ENCODE measurements at regions not wholly inside any gene's neighbourhood (a gene's known extent, or its start where the extent isn't known, plus 50 kb on each side); places are given as distances from the start of the nearest gene placed in this dataset.

DNA sequence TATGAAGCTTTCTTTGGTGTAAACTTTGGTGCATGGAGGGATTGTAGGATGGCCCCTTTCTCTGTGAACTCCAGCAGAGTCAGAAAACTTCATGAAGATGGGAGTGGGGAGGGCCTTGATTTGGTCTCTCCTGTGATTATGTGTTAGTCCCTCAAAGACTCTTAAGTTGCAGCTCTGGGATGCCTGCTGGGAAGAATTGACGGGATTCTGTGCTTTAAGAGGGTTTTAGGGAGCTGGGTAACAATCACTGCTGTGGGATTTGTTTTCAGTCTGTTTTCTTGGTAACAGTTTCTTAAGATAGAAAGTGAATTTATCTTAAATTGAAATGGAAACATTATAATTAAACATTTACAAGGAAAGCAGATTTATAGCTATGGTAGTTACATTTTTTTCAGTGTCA, 378.1 kb downstream of the AACS start:
- TF ChIP-seq POLR2A (IDR thresholded peaks at IDR 0.05; ENCODE audit: low read depth, low read length), result no peak
- no peak for FAIRE-seq
- no peak for DNase-seq (ENCODE audit: insufficient read length, low spot score)

DNA sequence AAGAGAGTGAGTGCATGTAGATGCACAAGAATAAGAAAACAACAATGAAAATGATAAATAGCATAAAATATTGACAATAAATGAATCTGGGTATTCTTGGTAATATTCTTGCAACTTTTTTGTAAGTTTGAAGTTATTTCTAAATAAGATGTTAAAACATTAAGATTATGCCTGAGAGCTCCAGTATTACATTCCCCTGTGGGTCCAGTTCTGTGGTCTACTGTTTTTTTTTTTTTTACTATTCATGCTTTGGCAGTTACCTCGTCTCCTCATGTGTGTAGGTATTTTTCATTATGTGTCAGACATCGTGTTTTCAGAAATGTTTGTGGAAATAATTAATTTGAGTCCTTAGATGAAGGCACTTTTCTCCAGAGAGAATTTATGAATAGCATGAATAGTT, 386.2 kb downstream of the AACS start:
- TF ChIP-seq POLR2A (IDR thresholded peaks at IDR 0.05; ENCODE audit: low read depth, low read length), result no peak
- DNase-seq (ENCODE audit: insufficient read length, low spot score) (no peak), FAIRE-seq (no peak)

DNA sequence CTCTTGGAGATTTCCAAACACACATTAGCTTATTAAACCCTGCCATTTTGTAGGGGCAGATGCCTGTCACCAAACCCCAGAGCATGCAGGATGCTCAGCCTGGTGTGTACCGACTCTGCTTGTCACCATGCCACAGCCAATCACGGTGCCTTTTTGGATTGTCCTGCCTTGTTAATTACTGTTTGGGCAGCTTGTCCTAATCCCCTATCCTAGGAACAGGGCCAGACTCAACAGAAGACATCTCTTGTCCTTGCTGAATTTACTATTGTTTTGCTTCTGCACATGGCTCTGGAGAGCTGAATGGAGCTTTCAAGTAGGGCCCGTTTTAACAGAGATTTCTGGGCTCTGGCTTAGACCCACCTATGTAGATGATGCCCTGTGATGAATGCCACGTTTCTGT, 388.5 kb downstream of the AACS start:
- FAIRE-seq (no peak), DNase-seq (ENCODE audit: insufficient read length, low spot score) (no peak)
- TF ChIP-seq POLR2A (IDR thresholded peaks at IDR 0.05; ENCODE audit: low read depth, low read length), result no peak

DNA sequence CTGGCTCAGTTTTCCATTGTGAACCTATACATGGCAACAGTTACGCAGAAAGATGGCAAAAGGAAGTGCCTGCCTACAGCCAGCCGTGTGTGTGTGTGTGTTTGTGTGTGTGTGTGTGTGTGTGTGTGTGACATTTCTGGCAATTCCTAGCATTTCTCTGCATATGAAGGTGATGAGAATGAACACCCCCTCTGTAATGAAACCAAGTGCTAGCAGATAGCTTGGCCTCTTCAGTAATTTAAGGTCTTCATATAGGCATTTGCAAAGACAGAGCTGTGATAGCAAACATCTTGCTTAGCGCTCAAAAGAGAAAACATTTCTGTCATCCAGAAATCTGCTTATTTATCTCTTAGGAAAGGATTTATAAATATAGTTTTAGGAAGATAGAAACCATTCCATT, 389.1 kb downstream of the AACS start:
- FAIRE-seq, result no peak
- no peak for DNase-seq (ENCODE audit: insufficient read length, low spot score)
- TF ChIP-seq POLR2A (IDR thresholded peaks at IDR 0.05; ENCODE audit: low read depth, low read length), result no peak

DNA sequence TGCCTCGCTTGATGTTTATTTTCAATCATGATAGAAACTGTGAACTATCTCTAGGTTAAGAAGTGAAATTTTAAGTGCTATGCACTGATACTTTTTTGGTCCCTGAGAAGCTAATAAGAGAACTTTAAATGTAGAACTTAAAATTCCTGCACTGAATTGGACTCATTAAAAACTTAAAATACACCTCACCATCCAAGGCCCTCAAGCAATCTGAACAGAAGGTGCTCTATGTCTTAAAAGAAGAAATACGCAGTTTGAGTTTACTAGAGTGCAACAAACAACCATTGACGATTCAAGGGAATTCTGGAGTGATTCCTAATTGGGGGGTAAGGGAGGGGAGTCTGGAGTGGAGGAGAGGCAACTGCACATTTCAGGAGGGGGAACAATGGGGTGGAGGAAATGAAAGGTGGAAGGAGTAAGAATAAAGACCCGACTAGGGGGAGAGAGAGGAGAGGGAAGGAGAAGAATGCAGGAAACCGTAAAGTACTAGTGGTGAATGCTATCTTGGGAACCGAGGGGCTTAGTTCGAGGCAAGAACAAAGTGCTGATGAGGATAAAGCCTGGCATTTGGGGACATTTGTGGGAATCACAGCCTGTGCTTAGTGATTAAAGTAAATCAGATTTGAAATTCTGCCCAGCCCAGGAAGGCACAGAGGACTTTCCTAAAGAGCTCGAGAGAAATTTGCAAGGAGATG, 389.7 kb downstream of the AACS start:
- TF ChIP-seq POLR2A (IDR thresholded peaks at IDR 0.05; ENCODE audit: low read depth, low read length), result no peak
- DNase-seq (ENCODE audit: insufficient read length, low spot score) (no peak), FAIRE-seq (no peak)

DNA sequence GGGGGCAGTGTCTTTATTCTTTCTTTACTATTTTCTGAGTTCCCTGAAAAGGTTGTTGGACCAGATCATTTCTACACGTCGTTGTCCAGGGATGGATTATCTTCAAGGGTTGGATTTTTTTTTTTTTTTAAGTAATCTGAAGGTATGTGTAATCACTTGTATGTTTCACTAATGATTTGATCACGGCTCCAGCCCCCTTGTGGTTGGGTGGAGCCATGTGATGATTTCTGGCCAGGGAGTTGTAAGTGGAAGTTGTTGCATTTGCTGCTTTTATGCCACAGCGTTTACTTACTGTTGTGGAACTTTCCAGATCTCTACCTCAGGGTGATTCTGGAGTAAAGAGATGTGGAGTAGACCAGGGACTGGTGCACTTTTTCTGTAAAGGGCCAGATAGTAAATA, 390.3 kb downstream of the AACS start:
- no peak for TF ChIP-seq POLR2A (IDR thresholded peaks at IDR 0.05; ENCODE audit: low read depth, low read length)
- no peak for DNase-seq (ENCODE audit: insufficient read length, low spot score)
- FAIRE-seq, result no peak

DNA sequence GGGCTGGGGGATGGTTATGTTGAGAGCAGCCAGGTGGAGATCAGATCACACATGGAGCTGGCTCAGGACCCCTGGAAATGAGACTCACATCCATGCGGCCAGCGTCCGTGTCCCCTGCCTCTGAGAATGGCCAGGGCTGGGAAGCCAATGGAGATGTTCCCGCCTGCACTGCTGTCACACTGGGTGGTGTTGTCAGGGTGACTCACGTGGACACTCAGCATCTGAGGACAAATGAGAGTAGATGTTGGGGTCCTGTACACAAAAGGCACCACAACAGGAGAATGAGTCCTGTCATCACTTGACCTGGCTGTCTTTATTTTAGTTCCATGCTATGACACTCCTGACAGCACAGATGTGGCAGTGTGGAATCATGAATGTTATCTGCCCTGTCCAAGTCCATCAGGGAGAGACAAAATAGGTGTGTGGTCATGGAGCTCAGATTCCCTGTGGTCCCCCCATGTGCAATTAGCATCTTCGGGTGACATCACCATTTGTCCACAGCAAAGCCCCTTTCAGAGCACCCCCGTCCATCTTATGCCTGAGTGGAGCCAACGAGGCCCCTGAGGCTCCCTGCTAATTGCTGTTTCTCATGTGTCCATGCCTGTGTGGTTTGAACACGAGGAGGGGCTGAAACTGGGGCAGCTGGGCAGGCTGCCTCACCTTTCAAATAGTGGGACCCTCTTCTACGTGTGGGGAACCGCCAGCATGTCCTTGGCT, 393.5 kb downstream of the AACS start:
- no peak for TF ChIP-seq POLR2A (IDR thresholded peaks at IDR 0.05; ENCODE audit: low read depth, low read length)
- no peak for FAIRE-seq
- no peak for DNase-seq (ENCODE audit: insufficient read length, low spot score)

DNA sequence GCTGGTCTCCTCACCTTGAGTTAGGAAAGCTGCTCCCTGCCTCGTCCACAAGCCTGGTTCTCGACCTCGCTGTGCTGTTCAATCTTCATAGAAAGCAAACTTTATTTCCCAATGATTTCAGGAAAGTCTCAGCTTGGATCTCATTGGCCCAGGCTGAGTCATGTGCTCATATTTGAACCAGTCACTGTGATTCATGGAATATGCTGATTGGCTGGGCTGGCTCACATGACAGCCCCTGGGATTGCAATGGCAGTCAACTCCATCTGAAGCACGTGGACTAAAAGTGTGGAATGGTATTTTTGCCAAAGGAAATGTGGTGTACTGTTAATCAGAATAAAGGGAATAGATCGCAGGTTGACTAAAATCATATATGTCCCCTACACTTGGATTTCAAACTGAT, 396.6 kb downstream of the AACS start:
- no peak for TF ChIP-seq POLR2A (IDR thresholded peaks at IDR 0.05; ENCODE audit: low read depth, low read length)
- no peak for DNase-seq (ENCODE audit: insufficient read length, low spot score)
- FAIRE-seq, result no peak

DNA sequence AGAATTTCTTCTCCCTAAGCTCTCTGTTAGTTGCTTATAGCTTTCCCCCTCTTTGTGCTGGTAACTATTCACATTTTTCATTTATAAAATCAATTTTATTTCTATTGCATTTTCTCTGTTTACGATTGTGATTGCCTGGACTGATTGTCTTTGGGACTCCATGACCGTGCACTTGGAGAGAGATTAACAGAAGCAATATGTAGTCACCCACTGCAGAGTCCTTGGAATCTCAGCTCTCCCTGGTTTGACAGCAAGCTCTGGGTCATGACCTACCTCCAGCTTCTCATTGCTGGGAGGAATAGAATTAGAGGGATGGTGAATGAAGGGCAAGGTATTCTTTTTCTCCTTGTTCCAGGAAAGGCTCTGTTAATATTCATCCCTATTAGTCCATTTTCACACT, 398.2 kb downstream of the AACS start:
- FAIRE-seq, result no peak
- TF ChIP-seq POLR2A (IDR thresholded peaks at IDR 0.05; ENCODE audit: low read depth, low read length), result no peak
- no peak for DNase-seq (ENCODE audit: insufficient read length, low spot score)

DNA sequence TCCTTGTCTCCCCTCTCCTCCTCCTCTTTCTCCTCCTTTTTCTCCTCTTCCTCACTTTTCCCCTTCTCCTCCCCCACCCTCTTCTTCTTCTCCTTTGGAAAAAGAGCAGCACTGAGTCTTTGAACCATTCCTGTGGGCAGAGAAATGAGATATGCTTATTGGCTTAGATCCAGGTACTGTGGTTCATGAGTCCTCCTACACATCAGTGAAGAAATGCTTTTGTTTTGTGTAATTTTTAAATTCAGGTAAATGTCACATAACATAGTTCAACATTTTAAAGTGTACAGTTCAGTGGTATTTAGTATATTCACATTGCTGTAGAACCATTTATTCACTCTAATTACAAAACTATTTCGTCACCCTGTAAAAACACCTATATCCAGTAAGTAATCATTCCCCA, 402.1 kb downstream of the AACS start:
- no peak for DNase-seq (ENCODE audit: insufficient read length, low spot score)
- TF ChIP-seq POLR2A (IDR thresholded peaks at IDR 0.05; ENCODE audit: low read depth, low read length), result no peak
- FAIRE-seq, result no peak

DNA sequence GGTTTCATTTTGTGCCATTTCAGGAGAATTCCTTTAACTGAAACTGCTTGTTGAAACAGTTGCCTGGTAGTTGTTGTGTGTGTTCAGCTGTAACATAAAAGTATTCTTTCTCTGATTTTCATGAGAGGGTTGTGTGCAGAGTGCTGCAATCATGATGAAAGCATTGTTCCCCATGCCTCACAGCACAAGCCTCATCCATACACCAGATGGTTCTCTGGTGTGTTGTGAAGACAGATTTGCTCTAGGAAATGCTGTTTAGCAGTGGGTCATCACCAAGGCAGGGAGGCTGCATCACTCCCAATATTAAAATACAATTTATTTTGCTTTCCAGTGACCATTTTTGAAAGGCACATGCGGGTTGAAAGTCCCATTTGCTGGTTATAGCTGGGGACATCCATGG, 404.4 kb downstream of the AACS start:
- FAIRE-seq (no peak), DNase-seq (ENCODE audit: insufficient read length, low spot score) (no peak)
- TF ChIP-seq POLR2A (IDR thresholded peaks at IDR 0.05; ENCODE audit: low read depth, low read length), result no peak

DNA sequence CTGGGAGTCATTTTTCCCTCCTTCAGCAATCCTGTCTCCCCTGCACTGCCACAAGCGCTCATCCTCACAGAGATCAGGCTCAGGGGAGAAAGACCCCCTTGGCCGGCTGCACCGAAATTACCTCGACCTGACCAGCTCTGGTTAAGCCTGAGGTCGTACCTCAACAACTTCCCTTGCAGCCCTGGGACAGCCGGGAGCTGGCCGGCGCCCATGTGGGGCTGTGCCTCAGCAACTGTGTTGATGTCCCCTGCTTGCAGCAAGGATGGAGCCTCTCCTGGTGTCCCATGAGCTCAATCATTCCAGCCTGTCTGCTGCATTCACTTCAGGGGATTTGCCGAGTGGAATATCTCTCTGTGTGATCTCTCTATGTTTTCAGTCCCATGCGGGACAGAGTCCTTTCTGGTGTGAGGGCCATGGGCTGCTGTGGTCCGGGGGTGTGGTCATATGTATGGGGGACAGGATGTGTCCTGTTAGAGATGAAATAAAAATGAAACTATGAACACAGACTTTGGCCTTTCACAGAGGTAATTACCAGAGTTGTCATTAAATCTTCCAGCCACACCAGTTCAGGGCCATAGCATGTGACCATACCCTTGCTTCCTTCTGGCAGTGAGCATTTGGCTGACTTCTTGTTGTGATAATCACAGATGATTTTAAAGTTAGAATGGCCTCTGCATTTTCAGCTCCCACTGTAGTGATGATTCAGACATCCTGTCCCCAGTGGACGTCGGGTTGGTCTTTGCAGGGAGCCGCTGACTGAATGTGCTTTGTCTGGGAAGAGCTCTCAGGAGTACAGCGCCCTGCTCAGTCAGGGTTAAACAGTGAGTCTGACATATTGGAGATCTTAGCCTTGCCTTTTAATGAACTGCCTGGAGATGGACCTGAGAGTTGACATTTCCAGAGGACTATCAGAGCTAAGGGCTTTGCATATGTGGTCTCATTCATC, 405.9 kb downstream of the AACS start:
- TF ChIP-seq POLR2A (IDR thresholded peaks at IDR 0.05; ENCODE audit: low read depth, low read length), result no peak
- DNase-seq (ENCODE audit: insufficient read length, low spot score) (no peak), FAIRE-seq (no peak)

DNA sequence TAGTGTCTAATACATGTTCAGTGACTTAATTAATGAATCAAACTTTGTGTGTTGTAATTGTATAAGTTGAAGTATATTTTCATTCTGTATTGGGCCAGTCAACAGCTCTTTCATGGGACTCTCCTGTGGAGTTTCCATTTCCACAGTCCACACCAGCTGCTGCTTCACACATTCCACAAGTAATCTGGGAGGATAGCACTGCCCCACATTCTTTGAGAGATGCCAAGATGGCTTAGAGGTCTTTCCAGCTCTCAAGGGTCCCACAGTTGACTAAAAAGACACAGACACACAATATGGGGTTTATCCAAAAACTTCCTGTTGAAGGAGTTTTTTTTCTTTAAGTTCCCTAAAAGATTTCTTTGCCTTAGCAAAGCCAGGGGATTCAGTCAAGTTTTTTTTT, 408.3 kb downstream of the AACS start:
- DNase-seq (ENCODE audit: insufficient read length, low spot score), result no peak
- TF ChIP-seq POLR2A (IDR thresholded peaks at IDR 0.05; ENCODE audit: low read depth, low read length), result no peak
- FAIRE-seq, result no peak

DNA sequence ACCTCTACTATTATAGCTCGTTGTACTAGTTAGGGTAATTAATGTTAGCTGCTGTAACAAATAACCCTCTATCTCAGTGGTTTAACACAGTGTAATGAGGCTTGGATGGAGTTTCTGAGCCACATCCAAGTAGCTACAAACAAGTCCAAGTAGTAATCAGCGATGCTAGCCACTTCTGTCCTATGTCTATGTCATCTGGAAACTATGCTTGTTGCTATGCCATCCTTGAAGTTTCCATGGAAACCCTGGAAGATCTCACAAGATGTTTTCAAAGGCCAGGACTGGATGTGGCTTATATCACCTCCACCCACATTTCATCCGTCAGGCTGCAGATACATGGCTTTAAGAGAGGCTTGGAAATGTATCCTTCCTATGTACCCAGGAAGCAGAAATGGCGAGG, 422.1 kb downstream of the AACS start:
- DNase-seq (ENCODE audit: insufficient read length, low spot score) (no peak), FAIRE-seq (no peak)
- no peak for TF ChIP-seq POLR2A (IDR thresholded peaks at IDR 0.05; ENCODE audit: low read depth, low read length)

All from H54 (cell line).